MM.1S (cell line): ENCODE measurements at regions not wholly inside any gene's neighbourhood (a gene's known extent, or its start where the extent isn't known, plus 50 kb on each side); places are given as distances from the start of the nearest gene placed in this dataset.
"Not testable (repeated sequence)": the region's sequence is repeated elsewhere in the genome, so short reads cannot be mapped to it uniquely, and the experiment has no call there.

Experiments used
- DNase-seq: peaks from one replicate; pipeline ENCODE4 v3.0.0-alpha.2; 2015
- H2AFZ ChIP-seq: fragments of 300-600 bp; sonication (generic); 2 replicates; pipeline ENCODE4 v1.6.0; 2016; ENCODE audit warnings: antibody characterized with exemption, low read length
- H3F3A ChIP-seq: fragments of 300-600 bp; sonication (generic); 2 replicates; pipeline ENCODE4 v1.6.1; 2016; ENCODE audit warnings: mild to moderate bottlenecking, antibody characterized with exemption, low read length, moderate library complexity, mixed read lengths; ENCODE audit not compliant: insufficient read depth
- H3K27ac ChIP-seq: fragments of 300-600 bp; sonication (generic); 2 replicates; pipeline ENCODE4 v1.5.1; 2016; ENCODE audit warnings: mild to moderate bottlenecking, low read length
- H3K27me3 ChIP-seq: fragments of 300-600 bp; sonication (generic); replicated peaks from 2 replicates; pipeline ENCODE4 v1.6.0; 2016; ENCODE audit warnings: low read length; ENCODE audit not compliant: insufficient read depth
- H3K36me3 ChIP-seq: fragments of 300-600 bp; sonication (generic); replicated peaks from 2 replicates; pipeline ENCODE4 v1.6.1; 2016; ENCODE audit warnings: mild to moderate bottlenecking, low read length, mixed read lengths; ENCODE audit not compliant: insufficient read depth
- H3K4me1 ChIP-seq: fragments of 300-600 bp; sonication (generic); 2 replicates; pipeline ENCODE4 v1.6.1; 2016; ENCODE audit warnings: low read length, mixed read lengths
- H3K4me2 ChIP-seq: fragments of 300-600 bp; sonication (generic); 2 replicates; pipeline ENCODE4 v1.6.0; 2016; ENCODE audit warnings: low read depth, low read length
- H3K4me3 ChIP-seq: fragments of 300-600 bp; sonication (generic); 2 replicates; pipeline ENCODE4 v1.5.1; 2016; ENCODE audit warnings: low read length, mixed read lengths
- H3K79me2 ChIP-seq: fragments of 300-600 bp; sonication (generic); 2 replicates; pipeline ENCODE4 v1.6.1; 2016; ENCODE audit warnings: mixed run types, low read length, mixed read lengths
- H3K9ac ChIP-seq: fragments of 300-600 bp; sonication (generic); 2 replicates; pipeline ENCODE4 v1.6.1; 2016; ENCODE audit warnings: low read length, mixed read lengths
- H3K9me2 ChIP-seq: fragments of 300-600 bp; sonication (generic); replicated peaks from 2 replicates; pipeline ENCODE4 v1.6.1; 2016; ENCODE audit warnings: mild to moderate bottlenecking, low read length, mixed read lengths; ENCODE audit not compliant: insufficient read depth
- H3K9me3 ChIP-seq: fragments of 300-600 bp; sonication (generic); replicated peaks from 2 replicates; pipeline ENCODE4 v1.6.1; 2016; ENCODE audit warnings: mild to moderate bottlenecking, low read length, mixed read lengths; ENCODE audit not compliant: insufficient read depth
- H4K20me1 ChIP-seq: fragments of 300-600 bp; sonication (generic); 2 replicates; pipeline ENCODE4 v1.6.1; 2016; ENCODE audit warnings: mild to moderate bottlenecking, low read length, moderate library complexity, mixed read lengths; ENCODE audit not compliant: insufficient read depth
- EZH2 ChIP-seq: fragments of 300-600 bp; sonication (generic); optimal IDR thresholded peaks from 2 replicates; pipeline ENCODE3; 2017; ENCODE audit warnings: low read depth, mild to moderate bottlenecking, antibody characterized with exemption, low read length, mixed read lengths
- EZH2phosphoT487 ChIP-seq: fragments of 300-600 bp; sonication (generic); IDR thresholded peaks from 2 replicates; pipeline ENCODE4 v1.6.1; 2018; ENCODE audit warnings: antibody characterized with exemption, low read length
- TF ChIP-seq, protein P1 (sequence below): fragments of 300-600 bp; sonication (generic); IDR thresholded peaks from 2 replicates; pipeline ENCODE4 v1.5.1; 2016; ENCODE audit warnings: antibody characterized with exemption, low read length, mixed read lengths

DNA sequence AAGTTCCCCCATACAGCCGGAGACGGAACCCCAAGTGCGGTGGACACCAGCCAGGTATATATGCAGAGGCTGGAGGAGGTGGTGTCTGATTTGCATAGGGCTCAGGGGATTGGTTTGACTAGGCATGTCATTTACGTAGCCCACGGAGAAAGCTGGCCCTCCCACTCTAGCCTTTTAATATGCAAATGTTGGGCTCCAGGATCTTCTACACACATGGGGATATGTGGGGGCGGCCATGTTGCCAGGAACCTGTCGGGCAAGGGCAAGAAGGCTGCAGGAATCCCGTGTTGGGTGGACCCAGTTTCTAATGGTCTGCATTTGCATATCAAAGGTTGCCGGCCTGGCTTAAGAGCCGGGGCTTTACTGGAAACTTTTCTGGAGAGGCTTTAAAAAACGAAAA is 57.4 kb downstream of the FTHL17 start:
- not testable (repeated sequence) for H3K36me3 ChIP-seq, H2AFZ ChIP-seq, H3F3A ChIP-seq, H4K20me1 ChIP-seq, H3K4me2 ChIP-seq, H3K4me1 ChIP-seq, H3K27ac ChIP-seq, H3K9ac ChIP-seq, H3K9me3 ChIP-seq, H3K4me3 ChIP-seq, DNase-seq, H3K79me2 ChIP-seq, H3K9me2 ChIP-seq, H3K27me3 ChIP-seq

DNA sequence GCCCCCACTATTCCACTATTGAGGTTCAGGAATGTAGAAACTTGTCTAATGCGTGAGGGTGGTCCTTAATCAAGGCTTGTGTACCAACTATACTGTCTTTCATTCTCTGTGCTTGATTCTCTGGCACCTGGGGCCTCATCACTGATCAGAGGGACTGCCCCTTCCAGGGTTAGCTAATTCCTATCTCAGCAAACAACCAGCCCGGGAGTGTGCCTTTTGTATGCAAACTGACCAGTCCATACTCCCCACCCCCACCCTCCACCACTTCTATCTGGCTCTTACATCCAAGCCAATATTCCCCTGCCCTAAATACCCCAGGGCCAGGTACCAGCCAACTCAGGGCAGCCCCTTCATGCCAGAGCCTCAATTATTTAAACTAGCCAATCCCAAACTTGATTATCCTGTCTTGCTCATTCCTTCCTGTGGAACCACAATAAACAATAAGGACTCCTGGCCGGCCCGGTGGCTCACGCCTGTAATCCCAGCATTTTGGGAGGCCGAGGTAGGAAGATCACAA is 59.3 kb downstream of the FTHL17 start:
- Histone ChIP-seq H3K27ac (no peak overlapping the region), H3K4me2 (no peak overlapping the region), H3K9me2 (no peaks in the 10 kb centered on the region), H2AFZ (no peak overlapping the region), H3K27me3 (no peaks in the 10 kb centered on the region), H3F3A (no peaks in the 10 kb centered on the region), H3K79me2 (no peaks in the 10 kb centered on the region), H3K9ac (no peak overlapping the region), H3K4me3 (no peak overlapping the region), H3K4me1 (no peaks in the 10 kb centered on the region), H4K20me1 (no peaks in the 10 kb centered on the region), H3K9me3 (no peaks in the 10 kb centered on the region), H3K36me3 (no peaks in the 10 kb centered on the region)
- TF ChIP-seq EZH2 (no peak), EZH2phosphoT487 (no peak)
- TF ChIP-seq, protein P1, sequence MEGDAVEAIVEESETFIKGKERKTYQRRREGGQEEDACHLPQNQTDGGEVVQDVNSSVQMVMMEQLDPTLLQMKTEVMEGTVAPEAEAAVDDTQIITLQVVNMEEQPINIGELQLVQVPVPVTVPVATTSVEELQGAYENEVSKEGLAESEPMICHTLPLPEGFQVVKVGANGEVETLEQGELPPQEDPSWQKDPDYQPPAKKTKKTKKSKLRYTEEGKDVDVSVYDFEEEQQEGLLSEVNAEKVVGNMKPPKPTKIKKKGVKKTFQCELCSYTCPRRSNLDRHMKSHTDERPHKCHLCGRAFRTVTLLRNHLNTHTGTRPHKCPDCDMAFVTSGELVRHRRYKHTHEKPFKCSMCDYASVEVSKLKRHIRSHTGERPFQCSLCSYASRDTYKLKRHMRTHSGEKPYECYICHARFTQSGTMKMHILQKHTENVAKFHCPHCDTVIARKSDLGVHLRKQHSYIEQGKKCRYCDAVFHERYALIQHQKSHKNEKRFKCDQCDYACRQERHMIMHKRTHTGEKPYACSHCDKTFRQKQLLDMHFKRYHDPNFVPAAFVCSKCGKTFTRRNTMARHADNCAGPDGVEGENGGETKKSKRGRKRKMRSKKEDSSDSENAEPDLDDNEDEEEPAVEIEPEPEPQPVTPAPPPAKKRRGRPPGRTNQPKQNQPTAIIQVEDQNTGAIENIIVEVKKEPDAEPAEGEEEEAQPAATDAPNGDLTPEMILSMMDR = no peak
- no peak for DNase-seq

DNA sequence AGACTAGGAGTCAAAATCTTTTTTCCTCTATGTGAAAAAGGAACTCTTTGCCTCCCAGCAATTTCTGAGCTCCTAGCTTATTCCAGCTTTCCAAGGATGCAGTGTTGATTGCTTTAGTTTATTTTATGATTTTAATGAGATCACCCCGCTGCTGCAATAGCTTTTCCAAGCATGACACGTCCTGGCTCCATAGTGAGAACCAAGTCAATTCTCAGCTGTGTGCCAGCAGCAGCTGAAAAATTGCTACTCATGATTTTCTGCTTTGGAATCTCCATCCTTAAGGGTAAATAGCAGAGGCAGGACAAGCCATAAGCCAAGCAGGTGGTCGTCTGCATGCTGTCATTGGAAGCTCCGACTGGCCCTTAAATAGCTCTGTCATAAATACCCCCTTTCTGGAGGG is 64.5 kb downstream of the FTHL17 start:
- Histone ChIP-seq H3K4me3 (no peak overlapping the region), H2AFZ (no peak overlapping the region), H3K4me1 (no peaks in the 10 kb centered on the region), H4K20me1 (no peaks in the 10 kb centered on the region), H3K36me3 (no peaks in the 10 kb centered on the region), H3K9me3 (no peaks in the 10 kb centered on the region), H3F3A (no peaks in the 10 kb centered on the region), H3K27me3 (no peaks in the 10 kb centered on the region), H3K4me2 (no peak overlapping the region), H3K79me2 (no peaks in the 10 kb centered on the region), H3K9ac (no peak overlapping the region), H3K27ac (no peak overlapping the region), H3K9me2 (no peaks in the 10 kb centered on the region)
- TF ChIP-seq EZH2 (no peak), EZH2phosphoT487 (no peak)
- TF ChIP-seq, protein P1 = no peak
- DNase-seq = no peak

DNA sequence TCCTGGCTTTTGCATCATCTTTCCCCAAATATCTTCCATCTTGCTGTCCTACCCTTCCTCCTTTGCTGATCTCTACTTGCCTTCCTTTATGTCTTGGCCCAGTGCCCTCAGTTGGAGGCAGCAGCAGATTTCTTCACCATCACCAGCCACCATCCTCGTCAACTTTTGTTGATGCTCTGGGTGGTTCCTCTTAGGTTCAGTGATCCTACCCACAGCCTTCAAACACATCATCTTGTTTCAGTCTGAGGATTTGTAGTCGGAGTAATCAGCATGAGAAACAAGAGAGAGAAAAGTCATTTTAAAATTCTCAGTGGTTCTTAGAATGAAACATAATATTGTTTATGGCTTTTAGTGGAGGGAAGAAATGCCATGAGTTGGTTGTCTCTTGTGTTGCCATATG is 65.8 kb downstream of the FTHL17 start:
- H3K9me2 ChIP-seq = no peaks in the 10 kb centered on the region
- no peaks in the 10 kb centered on the region for H3K27me3 ChIP-seq
- H3K9ac ChIP-seq = no peak overlapping the region
- no peak overlapping the region for H2AFZ ChIP-seq
- no peaks in the 10 kb centered on the region for H3K4me1 ChIP-seq
- no peaks in the 10 kb centered on the region for H3K79me2 ChIP-seq
- no peak overlapping the region for H3K27ac ChIP-seq
- H3K4me2 ChIP-seq = no peak overlapping the region
- TF ChIP-seq EZH2phosphoT487 (no peak), EZH2 (no peak)
- TF ChIP-seq, protein P1 = no peak
- H4K20me1 ChIP-seq = no peaks in the 10 kb centered on the region
- no peak for DNase-seq
- H3K9me3 ChIP-seq = no peaks in the 10 kb centered on the region
- no peaks in the 10 kb centered on the region for H3F3A ChIP-seq
- H3K36me3 ChIP-seq = no peaks in the 10 kb centered on the region
- no peak overlapping the region for H3K4me3 ChIP-seq
